GM12872 (cell line): ENCODE measurements at regions not wholly inside any gene's neighbourhood (a gene's known extent, or its start where the extent isn't known, plus 50 kb on each side); places are given as distances from the start of the nearest gene placed in this dataset.

Experiments used
- TF ChIP-seq, protein P1 (sequence below): IDR thresholded peaks from 3 replicates; pipeline ENCODE4 v1.5.1; 2011; ENCODE audit warnings: low read depth, mild to moderate bottlenecking, low read length, moderate library complexity; ENCODE audit not compliant: insufficient read depth

DNA sequence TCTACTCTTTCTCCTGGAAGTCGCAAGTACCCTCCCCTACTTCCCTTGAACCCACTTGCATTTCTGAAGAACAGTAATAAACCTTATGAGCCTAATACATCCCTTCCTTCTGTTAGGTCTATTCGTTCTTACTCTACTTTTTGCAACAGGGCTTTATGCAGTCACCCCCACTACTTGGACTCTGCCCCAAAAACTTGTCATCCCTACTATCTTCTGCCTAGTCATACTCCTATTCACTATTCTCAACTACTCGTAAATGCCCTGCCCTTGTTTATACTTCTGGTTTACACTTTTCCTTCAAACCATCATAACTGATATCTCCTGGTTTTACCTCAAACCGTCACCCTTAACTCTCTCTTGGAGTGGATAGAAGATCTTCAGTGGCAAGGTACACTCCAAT is 55.2 kb upstream of the SLIT2 start:
- TF ChIP-seq, protein P1, sequence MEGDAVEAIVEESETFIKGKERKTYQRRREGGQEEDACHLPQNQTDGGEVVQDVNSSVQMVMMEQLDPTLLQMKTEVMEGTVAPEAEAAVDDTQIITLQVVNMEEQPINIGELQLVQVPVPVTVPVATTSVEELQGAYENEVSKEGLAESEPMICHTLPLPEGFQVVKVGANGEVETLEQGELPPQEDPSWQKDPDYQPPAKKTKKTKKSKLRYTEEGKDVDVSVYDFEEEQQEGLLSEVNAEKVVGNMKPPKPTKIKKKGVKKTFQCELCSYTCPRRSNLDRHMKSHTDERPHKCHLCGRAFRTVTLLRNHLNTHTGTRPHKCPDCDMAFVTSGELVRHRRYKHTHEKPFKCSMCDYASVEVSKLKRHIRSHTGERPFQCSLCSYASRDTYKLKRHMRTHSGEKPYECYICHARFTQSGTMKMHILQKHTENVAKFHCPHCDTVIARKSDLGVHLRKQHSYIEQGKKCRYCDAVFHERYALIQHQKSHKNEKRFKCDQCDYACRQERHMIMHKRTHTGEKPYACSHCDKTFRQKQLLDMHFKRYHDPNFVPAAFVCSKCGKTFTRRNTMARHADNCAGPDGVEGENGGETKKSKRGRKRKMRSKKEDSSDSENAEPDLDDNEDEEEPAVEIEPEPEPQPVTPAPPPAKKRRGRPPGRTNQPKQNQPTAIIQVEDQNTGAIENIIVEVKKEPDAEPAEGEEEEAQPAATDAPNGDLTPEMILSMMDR: no peak

DNA sequence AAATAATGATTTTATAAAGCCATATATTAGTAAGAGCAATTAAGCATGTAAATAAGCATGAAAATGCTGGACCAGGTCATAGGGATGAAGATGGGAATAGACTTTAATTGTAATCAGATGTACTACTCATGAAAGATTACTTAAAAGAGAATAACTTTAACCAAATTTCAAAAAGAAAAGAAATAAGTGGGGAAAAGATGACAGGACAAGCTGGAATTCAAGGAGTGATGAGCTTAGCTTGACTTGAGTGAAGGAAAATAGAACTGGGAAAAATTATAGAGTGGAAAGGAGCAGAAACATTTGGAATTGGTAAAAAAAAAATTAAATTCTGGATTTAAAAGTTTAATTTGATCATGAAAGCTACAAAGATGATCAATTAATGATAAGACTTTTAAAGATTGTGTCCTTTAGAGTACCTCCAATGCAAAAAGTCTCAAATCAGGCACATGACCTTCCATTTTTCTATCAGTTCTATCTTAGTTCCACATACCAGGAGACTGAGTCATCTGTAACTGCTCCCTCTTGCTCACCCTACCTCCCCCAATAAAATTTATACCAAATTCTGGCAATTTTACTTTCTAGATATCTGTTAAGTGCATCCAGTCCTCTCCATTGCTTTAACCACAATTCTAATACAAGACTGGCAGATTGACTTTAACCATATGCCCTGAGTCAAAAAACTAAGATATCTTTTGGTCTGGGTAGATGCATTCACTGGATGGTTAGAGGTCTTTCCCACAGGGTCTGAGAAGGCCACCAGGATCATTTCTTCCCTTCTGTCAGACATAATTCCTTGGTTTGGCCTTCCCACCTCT is 56.4 kb upstream of the SLIT2 start:
- TF ChIP-seq, protein P1: no peak

DNA sequence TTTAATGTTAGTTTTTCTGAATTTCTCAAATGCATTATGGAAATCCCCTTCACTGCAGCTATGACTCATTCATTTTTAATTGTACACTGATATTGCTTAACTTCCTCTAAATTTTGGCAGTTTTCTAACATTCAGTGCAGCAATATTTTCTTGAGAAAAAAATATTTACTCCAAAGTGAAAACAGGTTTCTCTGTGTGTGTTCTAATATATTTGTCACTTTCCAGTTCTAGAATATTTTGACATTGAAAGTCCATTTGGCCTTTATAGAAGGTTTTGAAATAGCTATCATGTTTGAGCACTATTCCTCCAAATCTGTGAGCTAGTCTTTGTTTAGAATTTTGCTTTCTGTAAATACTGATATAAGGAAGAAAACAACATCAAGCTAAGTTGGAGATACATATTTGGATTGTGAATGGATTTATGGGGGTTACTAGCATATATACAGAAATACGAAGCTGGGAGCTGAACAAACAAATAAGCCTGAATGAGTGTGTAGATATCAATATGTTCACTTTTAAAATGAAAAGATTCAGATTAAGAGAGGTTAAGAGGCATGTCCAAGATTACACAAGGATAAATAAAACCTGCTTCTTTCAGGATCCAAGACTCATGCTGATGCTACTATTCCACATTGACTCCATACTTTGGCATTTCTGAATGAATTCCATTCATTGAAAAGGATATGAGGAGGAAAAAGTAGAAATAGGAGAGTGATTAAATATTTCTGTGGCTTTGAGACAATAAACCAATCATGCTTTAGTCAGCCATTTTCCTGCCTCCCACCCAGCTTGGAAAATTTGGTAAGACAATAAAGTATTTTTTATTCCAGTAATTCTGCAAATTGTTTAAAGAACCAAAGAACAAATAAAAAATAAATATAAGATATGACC is 57.3 kb upstream of the SLIT2 start:
- TF ChIP-seq, protein P1: no peak

DNA sequence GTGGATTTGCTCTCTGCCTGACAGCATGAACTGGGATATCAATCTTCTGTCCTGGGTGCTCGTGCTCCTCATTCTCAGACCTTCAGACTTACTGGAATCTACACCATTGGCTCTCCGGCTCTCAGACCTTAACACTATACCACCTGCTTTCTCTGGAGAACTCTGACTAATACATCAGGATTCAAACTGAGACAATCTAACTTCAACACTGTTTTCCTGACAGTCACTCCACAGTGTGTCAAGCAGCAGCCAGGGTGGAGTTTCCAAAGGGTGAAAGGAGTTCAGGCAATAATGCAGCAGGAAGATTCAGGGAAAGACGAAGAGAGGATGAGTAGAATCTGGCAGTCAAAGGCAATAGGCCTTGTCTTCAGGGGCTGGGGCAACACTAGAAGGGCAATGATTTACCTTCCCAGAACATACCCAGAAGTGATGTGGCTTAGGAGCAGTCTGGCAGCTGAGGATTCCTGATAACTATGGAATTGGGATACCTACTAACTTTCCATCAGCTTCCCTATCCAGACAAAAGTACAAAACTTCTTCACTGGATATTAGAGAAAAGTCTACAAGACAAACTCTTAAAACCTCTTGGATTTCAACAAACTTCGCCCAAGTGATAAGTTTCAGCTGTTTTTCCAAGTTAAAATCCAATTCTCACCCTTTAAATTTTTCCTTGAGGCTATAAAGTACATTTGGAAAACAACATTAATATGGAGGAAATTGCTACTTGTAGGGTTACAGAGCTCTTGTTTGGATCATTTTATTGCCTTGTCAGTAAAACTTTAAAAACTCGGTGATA is 58.4 kb upstream of the SLIT2 start:
- TF ChIP-seq, protein P1: no peak

- TF ChIP-seq, protein P1: no peak
Observed at GRCh38 chr4:20192736-20193135, 59.0 kb upstream of the SLIT2 start.

DNA sequence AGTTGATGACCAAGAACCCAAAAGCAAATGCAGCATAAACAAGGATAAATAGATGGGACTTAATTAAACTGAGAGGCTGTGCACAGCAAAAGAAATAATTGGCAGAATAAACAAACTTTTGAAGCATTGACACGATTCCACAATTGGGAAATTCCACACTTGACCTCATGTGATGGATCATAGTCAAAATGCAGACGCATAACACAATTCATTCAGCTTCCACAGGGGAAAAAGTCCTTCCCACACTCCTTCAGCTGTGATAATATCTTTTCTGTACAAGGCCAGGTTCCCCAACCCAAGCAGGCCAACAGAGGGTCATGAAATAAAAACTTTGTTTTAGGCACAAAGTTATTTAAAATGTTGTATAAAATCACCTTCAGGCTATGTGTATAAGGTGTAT is 66.6 kb upstream of the SLIT2 start:
- TF ChIP-seq, protein P1: no peak

DNA sequence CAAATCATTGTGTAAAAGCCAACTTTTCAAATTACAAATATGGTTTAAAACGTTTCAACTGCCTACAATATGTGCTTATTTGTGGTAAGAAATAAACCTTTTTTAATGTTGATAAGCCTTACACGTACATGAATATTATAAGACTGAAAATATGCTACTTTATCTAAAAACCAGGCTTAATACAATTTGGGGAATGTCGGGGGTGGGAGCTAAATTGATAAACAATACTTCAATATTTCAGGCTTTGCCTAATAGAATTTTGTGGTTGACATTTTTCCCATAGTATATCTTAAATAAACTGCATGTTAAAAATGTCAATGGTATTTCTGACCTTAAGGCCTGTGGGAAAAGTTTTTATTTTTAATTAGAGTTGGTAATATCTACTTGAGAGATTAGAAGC is 69.8 kb upstream of the SLIT2 start:
- TF ChIP-seq, protein P1: no peak
